HepG2 (cell line): ENCODE measurements at regions not wholly inside any gene's neighbourhood (a gene's known extent, or its start where the extent isn't known, plus 50 kb on each side); places are given as distances from the start of the nearest gene placed in this dataset.

Source experiments
- ATAC-seq: fragments of 200-7000 bp; cut with Tn5 transposase; 3 replicates; pipeline ENCODE4 v1.9.1; 2020; ENCODE audit warnings: mild to moderate bottlenecking, moderate library complexity
- BruUV-seq: library from RNA; stranded (reverse); fragments of 400-500 nt; replicated peaks from 2 replicates; lab custom pipeline; 2021; lab: Mats Ljungman, UMichigan
- CTCF ChIA-PET: fragments of 300-600 bp; formaldehyde crosslinking; extraction: SDS; loops from one replicate; lab custom pipeline; 2021; ENCODE audit warnings: low total read pairs, inconsistent platforms, low intra/inter-chr PET ratio; lab: Yijun Ruan, JAX
- POLR2A ChIA-PET: fragments of 350-600 bp; sonication (Branson Sonifier 250); formaldehyde crosslinking; loops from one replicate; lab custom pipeline; 2020; ENCODE audit warnings: antibody characterized with exemption, inconsistent platforms; lab: Yijun Ruan, JAX
- DNase-seq: peaks from one replicate; pipeline ENCODE4 v3.0.0-alpha.2; 2015; ENCODE audit warnings: low spot score
- FAIRE-seq: peaks from 3 replicates; lab custom pipeline; 2011; peaks lifted over from hg19 to GRCh38; lab: Jason Lieb, UNC
- H2AFZ ChIP-seq: one replicate; pipeline ENCODE4 v1.6.1; 2011; ENCODE audit warnings: low read length, inconsistent platforms
- H3K27ac ChIP-seq: fragments of 300-600 bp; 3 replicates; pipeline ENCODE4 v1.8.0; 2011; ENCODE audit warnings: mixed run types, mild to moderate bottlenecking, mixed read lengths, low read length, inconsistent platforms; ENCODE audit not compliant: insufficient read depth; ENCODE audit errors: extremely low read length
- H3K27me3 ChIP-seq, 2 experiments: fragments of 200-600 bp in 1 of 2; 2 replicates in 1 of 2; 3 replicates in 1 of 2; pipeline versions ENCODE4 v1.6.0 to v1.8.0; 2011; ENCODE audit warnings: low read length in 2 of 2, mild to moderate bottlenecking in 2 of 2, moderate library complexity in 2 of 2, inconsistent platforms in 1 of 2; ENCODE audit not compliant: insufficient read depth in 2 of 2, control insufficient read depth in 1 of 2
- H3K36me3 ChIP-seq, 2 experiments: fragments of 200-600 bp in 1 of 2; replicated peaks in 1 of 2; 2 replicates in 1 of 2; 3 replicates in 1 of 2; pipeline versions ENCODE4 v1.5.1 to v1.8.0; 2011; ENCODE audit warnings: low read length in 2 of 2, inconsistent platforms in 1 of 2; ENCODE audit not compliant: insufficient read depth in 2 of 2, control insufficient read depth in 1 of 2
- H3K4me1 ChIP-seq: 2 replicates; pipeline ENCODE4 v1.5.1; 2012; ENCODE audit warnings: low read length, inconsistent platforms; ENCODE audit not compliant: insufficient read depth
- H3K4me2 ChIP-seq: 2 replicates; pipeline ENCODE4 v1.6.0; 2011; ENCODE audit warnings: low read depth, low read length, inconsistent platforms
- H3K4me3 ChIP-seq, 3 experiments: fragments of 200-600 bp in 1 of 3; sonication (generic), shearing (Covaris generic) in 1 of 3; replicated peaks in 1 of 3; 2 replicates each; pipeline ENCODE4 v1.5.1; 2011 to 2016; ENCODE audit warnings: low read length in 3 of 3, inconsistent platforms in 2 of 3, low read depth in 2 of 3, mild to moderate bottlenecking in 2 of 3, control low read depth in 1 of 3, mixed read lengths in 1 of 3; ENCODE audit not compliant: insufficient read depth in 1 of 3
- H3K79me2 ChIP-seq: one replicate; pipeline ENCODE4 v1.6.1; 2011; ENCODE audit warnings: low read length, inconsistent platforms; ENCODE audit not compliant: insufficient read depth
- H3K9ac ChIP-seq: 2 replicates; pipeline ENCODE4 v1.6.0; 2011; ENCODE audit warnings: mild to moderate bottlenecking, low read depth, low read length, inconsistent platforms; ENCODE audit not compliant: insufficient read depth
- H3K9me3 ChIP-seq: 2 replicates; pipeline ENCODE4 v1.5.1; 2012; ENCODE audit warnings: mild to moderate bottlenecking, low read length
- H4K20me1 ChIP-seq: 2 replicates; pipeline ENCODE4 v1.6.0; 2011; ENCODE audit warnings: inconsistent platforms, mild to moderate bottlenecking, low read length, moderate library complexity; ENCODE audit not compliant: insufficient read depth
- AHDC1 ChIP-seq: sonication (generic); formaldehyde crosslinking; IDR thresholded peaks from 2 replicates; pipeline ENCODE4 v1.5.1; 2020; ENCODE audit warnings: mild to moderate bottlenecking, missing genetic modification reagents, borderline replicate concordance
- ARID5B ChIP-seq: IDR thresholded peaks from 2 replicates; pipeline ENCODE4 v1.4.0; 2020; ENCODE audit warnings: mild to moderate bottlenecking, missing genetic modification reagents
- CEBPG ChIP-seq: IDR thresholded peaks from 2 replicates; pipeline ENCODE4 v1.6.1; 2016
- ELF3 ChIP-seq: IDR thresholded peaks from 2 replicates; pipeline ENCODE4 v1.6.1; 2016; ENCODE audit warnings: missing genetic modification reagents, missing compliant biosample characterization
- FOXP1 ChIP-seq, 2 experiments: fragments of 450-650 bp in 1 of 2; IDR thresholded peaks; 2 replicates each; pipeline ENCODE4 v1.6.1; 2017 to 2018; ENCODE audit warnings: antibody characterized with exemption in 1 of 2
- TCF7 ChIP-seq: sonication (generic); IDR thresholded peaks from 2 replicates; pipeline ENCODE4 v1.6.1; 2016; ENCODE audit warnings: antibody characterized with exemption, low read depth
- ZNF251 ChIP-seq: sonication (generic); formaldehyde crosslinking; IDR thresholded peaks from 2 replicates; pipeline ENCODE4 v1.9.0; 2021; ENCODE audit warnings: mild to moderate bottlenecking, missing genetic modification reagents
- ZNF350 ChIP-seq: sonication (generic); formaldehyde crosslinking; IDR thresholded peaks from 2 replicates; pipeline ENCODE4 v1.4.0; 2020; ENCODE audit warnings: mild to moderate bottlenecking, low read depth, missing genetic modification reagents, borderline replicate concordance
- ZNF687 ChIP-seq: sonication (generic); formaldehyde crosslinking; IDR thresholded peaks from 2 replicates; pipeline ENCODE4 v1.5.1; 2020; ENCODE audit warnings: mild to moderate bottlenecking, missing genetic modification reagents, moderate library complexity
- WGBS: methylation state at CpG from one replicate; pipeline ENCODE4 v1.1.6; 2017; ENCODE audit warnings: low lambda C conversion rate; 5-methylcytosine and 5-hydroxymethylcytosine counted together
- in situ Hi-C: cut with HindIII; loops from 2 replicates; pipeline ENCODE4 v1.10.0; 2017; ENCODE audit warnings: low pct_unique_long_range_greater_than_20kb; ENCODE audit not compliant: extremely low pct_ligation_motif_present
- intact Hi-C: fragments of 100-400 bp; cut with micrococcal nuclease; formaldehyde crosslinking; loops from one replicate; pipeline ENCODE4 v1.10.0; 2022; ENCODE audit not compliant: unreplicated experiment

- no peak for TF ChIP-seq ZNF687 (CRISPR knock-in tag)
These were observed 396.5 kb downstream of the ANXA1 start (continued) for GRCh38 chr9:73548201-73548600.

- ChIA-PET CTCF (no interaction called here), POLR2A (no interaction called here)
- no peaks in the 10 kb centered on the region for H3K27me3 ChIP-seq
- FAIRE-seq (peak; percentile 4), DNase-seq (peak; percentile 31), ATAC-seq (no peak; the same call in 2 of the 3 replicates)
- H3K79me2 ChIP-seq, result no peaks in the 10 kb centered on the region
- H3K4me2 ChIP-seq, result peak overlapping the region; percentile 7; the same call in 1 of the 2 replicates
- peaks cover 53% of the 10 kb centered on the region for H3K4me1 ChIP-seq
- no TSS peak for BruUV-seq
- in situ Hi-C loops (no loop called here), intact Hi-C loops (no loop called here)
- H3K36me3 ChIP-seq, result no peaks in the 10 kb centered on the region
- no peak overlapping the region for H3K9ac ChIP-seq
- 17% methylated on average over 1 of the region's 1 CpG for WGBS
- H3K4me3 ChIP-seq, result no peak overlapping the region
- peak overlapping the region; percentile 26 for H3K27ac ChIP-seq
- H4K20me1 ChIP-seq, result no peaks in the 10 kb centered on the region
- no peaks in the 10 kb centered on the region for H3K9me3 ChIP-seq
- H2AFZ ChIP-seq, result no peak overlapping the region
- TF ChIP-seq ARID5B (peak; percentile 71; the same call in 1 of the 2 replicates), ELF3 (peak; percentile 70; the same call in 1 of the 2 replicates), TCF7 (0 out of 2 replicates have a peak, but pooled peaks have one; percentile 20), ZNF350 (no peak), ZNF251 (CRISPR knock-in tag) (no peak), CEBPG (CRISPR knock-in tag) (peak; percentile 48), FOXP1 (IDR thresholded peaks at IDR 0.05) (no peak), FOXP1 (CRISPR knock-in tag; IDR thresholded peaks at IDR 0.05) (peak; percentile 70), AHDC1 (CRISPR knock-in tag) (peak; percentile 72; the same call in 1 of the 2 replicates)
These were observed 398.3 kb downstream of the ANXA1 start for GRCh38 chr9:73549991-73550390.
